Duodenal mucosa (tissue), 2 donors: ENCODE measurements at regions not wholly inside any gene's neighbourhood (a gene's known extent, or its start where the extent isn't known, plus 50 kb on each side); places are given as distances from the start of the nearest gene placed in this dataset.

Source experiments
- H3K27ac ChIP-seq: one replicate; pipeline ENCODE4 v1.7.0; 2013; ENCODE audit warnings: low read depth, low read length
- H3K27me3 ChIP-seq, 2 donors: one replicate each; pipeline ENCODE4 v1.7.0; 2013; ENCODE audit warnings: low read length in 2 of 2, control low read depth in 1 of 2; ENCODE audit not compliant: insufficient read depth in 2 of 2, control insufficient read depth in 1 of 2
- H3K36me3 ChIP-seq, 2 donors: one replicate each; pipeline ENCODE4 v1.7.0; 2013; ENCODE audit warnings: low read length in 2 of 2, control low read depth in 1 of 2; ENCODE audit not compliant: insufficient read depth in 2 of 2, control insufficient read depth in 1 of 2
- H3K4me1 ChIP-seq, 2 donors: one replicate each; pipeline ENCODE4 v1.7.0; 2013; ENCODE audit warnings: low read length in 2 of 2, control low read depth in 1 of 2; ENCODE audit not compliant: insufficient read depth in 2 of 2, control insufficient read depth in 1 of 2
- H3K4me3 ChIP-seq, 2 donors: one replicate each; pipeline ENCODE4 v1.7.0; 2013; ENCODE audit warnings: low read length in 2 of 2, low read depth in 1 of 2
- H3K9ac ChIP-seq, 2 donors: one replicate each; pipeline ENCODE4 v1.7.0; 2013; ENCODE audit warnings: low read length in 2 of 2, low read depth in 1 of 2
- H3K9me3 ChIP-seq, 2 donors: one replicate each; pipeline ENCODE4 v1.7.0; 2013; ENCODE audit warnings: low read length in 2 of 2, control low read depth in 1 of 2; ENCODE audit not compliant: control insufficient read depth in 1 of 2

DNA sequence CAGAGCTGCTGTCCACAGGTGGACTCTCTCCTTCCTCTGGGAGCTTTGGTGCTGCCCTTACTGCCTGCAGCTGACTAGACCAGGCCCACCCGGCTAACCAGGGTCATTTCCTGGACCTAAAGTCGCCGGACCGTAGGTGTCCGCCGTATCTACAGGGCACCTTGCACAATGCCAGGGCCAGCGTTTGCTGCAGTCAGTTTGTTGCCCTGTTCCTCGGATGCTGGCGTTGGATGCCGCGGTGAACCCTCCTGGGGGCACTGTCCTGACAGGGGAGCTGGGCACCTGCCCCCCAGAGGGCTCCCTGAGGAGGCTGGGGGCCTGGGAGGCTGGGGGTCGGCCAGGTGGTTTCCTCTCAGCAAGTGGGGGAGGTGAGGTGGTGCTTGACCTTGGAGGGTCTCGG lies 96.6 kb downstream of the UNCX start:
- Histone ChIP-seq H3K4me1 (no peaks in the 10 kb centered on the region), H3K9ac (no peak overlapping the region), H3K36me3 (no peaks in the 10 kb centered on the region), H3K27ac (no peak overlapping the region), H3K4me3 (no peak overlapping the region), H3K9me3 (no peaks in the 10 kb centered on the region), H3K27me3 (peaks cover 0 to 7% of the 10 kb centered on the region in 2 donors)

DNA sequence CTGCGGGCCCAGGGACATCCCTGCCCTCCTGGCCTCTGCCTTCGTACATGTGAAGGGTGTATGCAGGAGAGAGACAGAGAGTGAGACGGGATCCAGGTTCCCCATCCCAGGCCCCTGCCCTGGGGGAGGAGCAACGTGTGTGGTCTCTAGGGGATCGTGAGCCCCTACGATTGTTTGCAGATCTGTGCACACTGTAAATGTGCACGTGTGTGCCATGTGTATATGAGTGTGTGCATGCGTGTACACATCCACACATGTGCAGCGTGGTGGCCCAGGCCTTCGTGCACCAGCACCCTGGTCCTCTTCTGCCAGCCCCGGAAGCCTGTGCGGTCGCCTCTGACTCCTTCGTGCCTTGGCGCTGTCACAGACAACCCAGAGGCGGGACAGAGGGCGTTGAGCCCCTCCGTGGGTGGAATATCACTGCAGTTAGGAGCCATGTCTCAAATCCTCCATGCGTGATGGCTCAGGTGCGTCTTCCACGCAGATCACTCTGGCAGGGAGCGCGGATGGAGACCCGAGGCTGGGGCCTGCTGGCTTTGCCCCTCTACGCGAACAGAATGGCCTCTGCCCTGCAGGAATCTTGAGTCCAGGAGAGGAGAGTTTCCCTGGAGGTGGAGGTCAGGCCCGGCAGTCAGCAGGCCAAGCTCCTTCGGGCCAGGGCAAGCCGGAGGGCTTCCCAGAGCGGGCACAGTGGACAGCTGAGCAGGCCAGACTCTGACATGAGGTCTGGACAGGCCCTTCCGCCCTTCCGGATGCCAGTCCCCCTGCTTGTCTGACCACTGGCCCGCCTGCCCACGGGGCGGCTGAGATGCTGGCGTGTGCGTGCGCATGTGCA lies 97.5 kb downstream of the UNCX start:
- Histone ChIP-seq H3K27ac (no peak overlapping the region), H3K9me3 (no peaks in the 10 kb centered on the region), H3K4me3 (no peak overlapping the region), H3K9ac (no peak overlapping the region), H3K4me1 (no peaks in the 10 kb centered on the region), H3K27me3 (peaks cover 0 to 7% of the 10 kb centered on the region in 2 donors), H3K36me3 (no peaks in the 10 kb centered on the region)

DNA sequence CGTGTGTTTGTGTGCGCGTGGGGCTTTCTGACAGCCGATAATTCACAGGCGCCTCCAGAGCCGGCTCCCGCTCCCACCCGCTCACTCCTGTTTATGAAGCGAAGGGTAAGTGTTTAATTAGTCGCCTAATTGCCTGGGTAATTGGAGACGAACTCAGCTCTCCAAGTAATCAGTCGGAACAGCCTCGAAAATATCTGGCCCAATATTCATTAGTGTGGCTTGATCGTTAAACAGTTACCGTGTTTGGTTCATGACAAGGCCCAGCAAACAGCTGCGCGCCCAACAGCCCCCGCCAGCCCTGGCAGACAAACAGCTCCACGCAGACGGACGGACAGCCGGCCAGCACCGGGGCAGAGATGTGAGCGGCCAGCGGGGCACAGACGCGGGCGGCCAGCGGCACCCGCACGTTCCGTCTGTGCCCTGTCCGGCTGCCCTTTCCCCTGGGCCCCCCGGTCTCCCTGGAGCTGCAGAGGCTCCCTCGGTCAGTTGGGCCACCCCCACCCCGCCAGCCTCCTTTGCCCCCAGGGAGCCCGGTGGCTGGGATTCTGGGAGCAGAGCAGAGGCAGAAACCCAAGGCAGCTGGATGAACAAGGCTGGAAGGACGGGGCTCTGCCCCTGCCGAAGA lies 98.2 kb downstream of the UNCX start:
- no peak overlapping the region for H3K4me3 ChIP-seq
- no peak overlapping the region for H3K9ac ChIP-seq
- peaks cover 0 to 7% of the 10 kb centered on the region in 2 donors for H3K27me3 ChIP-seq
- no peak overlapping the region for H3K27ac ChIP-seq
- no peaks in the 10 kb centered on the region for H3K4me1 ChIP-seq
- H3K36me3 ChIP-seq, result no peaks in the 10 kb centered on the region
- no peaks in the 10 kb centered on the region for H3K9me3 ChIP-seq

DNA sequence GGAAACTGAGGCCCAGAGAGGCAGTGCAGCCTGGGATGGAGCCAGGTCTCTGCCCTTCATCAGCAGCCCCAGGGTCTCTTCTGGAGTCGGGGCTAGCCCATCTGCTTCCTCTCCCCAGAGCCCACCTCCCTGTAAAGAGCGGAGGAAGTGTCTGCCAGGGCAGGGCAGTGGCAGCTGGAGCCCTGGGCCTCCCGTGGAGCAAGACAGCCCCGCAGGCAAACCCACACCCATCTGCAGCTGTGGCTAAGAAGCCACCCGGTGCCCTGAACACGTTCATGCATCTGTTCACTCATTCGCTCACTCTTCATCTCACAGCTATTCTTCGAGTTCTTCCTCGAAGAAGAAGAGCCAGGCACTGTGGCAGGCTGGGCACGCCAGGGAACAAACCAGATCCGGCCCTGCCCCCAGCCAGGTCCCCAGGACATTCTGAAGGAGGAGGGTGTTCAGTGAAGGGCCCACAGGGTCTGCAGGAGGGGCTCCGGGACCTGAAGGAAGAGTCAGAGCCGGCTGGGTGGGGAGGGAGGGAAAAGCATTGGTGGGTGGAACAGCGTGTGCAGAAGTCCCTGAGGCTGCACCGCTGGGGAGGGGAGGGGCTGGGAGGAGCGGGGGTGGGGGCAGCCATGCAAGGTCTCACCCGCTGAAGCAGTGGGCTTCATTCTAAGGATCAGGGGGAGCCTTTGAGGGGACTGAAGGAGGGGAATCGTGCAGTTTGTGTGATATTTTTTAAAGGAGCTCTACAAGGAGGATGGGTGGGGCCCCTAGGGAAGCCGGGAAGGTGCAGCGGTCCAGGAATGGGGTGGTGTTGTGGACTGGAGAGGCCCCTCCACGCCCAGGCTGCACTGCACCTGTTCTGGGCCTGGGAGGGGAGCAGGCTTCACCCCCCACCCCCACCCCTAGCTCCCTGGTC lies 99.1 kb downstream of the UNCX start:
- Histone ChIP-seq H3K27ac (no peak overlapping the region), H3K4me3 (no peak overlapping the region), H3K36me3 (no peaks in the 10 kb centered on the region), H3K9ac (no peak overlapping the region), H3K9me3 (no peaks in the 10 kb centered on the region), H3K27me3 (peaks cover 0 to 7% of the 10 kb centered on the region in 2 donors), H3K4me1 (no peaks in the 10 kb centered on the region)

DNA sequence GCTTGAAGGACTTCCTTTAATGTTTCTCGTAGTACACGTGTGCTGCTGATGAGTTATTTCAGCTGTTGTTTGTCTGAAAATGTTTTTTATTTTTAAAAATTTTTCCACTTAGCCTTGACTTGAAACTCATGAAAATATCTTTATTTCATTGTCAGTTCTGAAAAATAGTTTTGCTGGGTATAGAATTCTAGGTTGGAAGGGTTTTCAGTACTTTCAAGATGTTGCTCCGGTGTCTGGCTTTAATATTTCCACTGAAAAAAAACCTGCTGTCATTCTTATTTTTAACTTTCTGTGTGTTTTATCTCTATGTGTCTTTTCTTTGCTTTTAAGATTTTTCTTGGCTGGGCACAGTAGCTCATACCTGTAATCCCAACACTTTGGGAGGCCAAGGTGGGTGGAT lies 103.8 kb downstream of the UNCX start:
- Histone ChIP-seq H3K4me1 (no peaks in the 10 kb centered on the region), H3K9me3 (no peaks in the 10 kb centered on the region), H3K36me3 (no peaks in the 10 kb centered on the region), H3K27me3 (peaks cover 0 to 3% of the 10 kb centered on the region in 2 donors), H3K4me3 (no peak overlapping the region), H3K9ac (no peak overlapping the region), H3K27ac (no peak overlapping the region)

DNA sequence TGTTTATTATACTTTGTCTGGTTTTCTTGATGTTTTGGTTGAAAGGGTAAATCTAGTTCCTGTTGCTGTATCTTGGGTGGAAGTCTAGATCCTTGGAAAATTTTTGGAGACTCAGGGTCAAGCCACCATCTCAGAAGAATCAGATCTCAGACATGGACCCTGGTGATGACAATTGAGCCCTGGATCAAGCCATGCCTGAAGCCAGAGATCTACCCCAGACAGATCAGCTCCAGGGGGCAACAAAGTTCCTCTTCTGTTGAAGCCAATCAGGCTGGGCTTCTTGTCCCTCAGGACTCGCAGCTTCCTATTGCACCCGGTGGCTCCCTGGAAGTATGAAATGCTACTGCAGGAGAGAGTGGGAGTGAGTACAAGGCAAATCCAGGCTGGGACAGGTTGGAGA lies 106.9 kb downstream of the UNCX start:
- Histone ChIP-seq H3K4me1 (no peaks in the 10 kb centered on the region), H3K27ac (no peak overlapping the region), H3K36me3 (no peaks in the 10 kb centered on the region), H3K9me3 (no peaks in the 10 kb centered on the region), H3K4me3 (no peak overlapping the region), H3K9ac (no peak overlapping the region), H3K27me3 (no peaks in the 10 kb centered on the region)

DNA sequence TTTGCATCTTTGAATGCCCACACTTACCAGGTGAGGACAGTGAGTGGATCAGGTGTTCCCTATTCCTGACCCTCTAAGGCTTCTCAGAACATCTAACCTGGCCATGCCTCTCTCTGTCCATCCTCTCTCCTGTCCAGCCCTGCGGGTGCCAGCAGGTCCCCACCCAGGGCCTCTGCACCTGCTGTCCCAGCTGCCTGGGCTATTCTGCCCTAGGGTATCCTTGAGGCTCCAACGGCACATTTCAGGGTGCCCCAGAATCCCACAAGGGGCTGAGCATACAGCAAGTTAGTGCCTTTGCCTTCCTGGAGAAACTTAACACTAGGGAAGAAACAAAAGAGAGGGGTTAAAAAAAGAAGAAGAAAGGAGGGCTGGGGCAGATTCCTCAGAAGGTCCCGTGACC lies 107.4 kb downstream of the UNCX start:
- H3K4me3 ChIP-seq, result no peak overlapping the region
- H3K9ac ChIP-seq, result no peak overlapping the region
- H3K27me3 ChIP-seq, result no peaks in the 10 kb centered on the region
- no peak overlapping the region for H3K27ac ChIP-seq
- H3K4me1 ChIP-seq, result no peaks in the 10 kb centered on the region
- H3K9me3 ChIP-seq, result no peaks in the 10 kb centered on the region
- no peaks in the 10 kb centered on the region for H3K36me3 ChIP-seq

DNA sequence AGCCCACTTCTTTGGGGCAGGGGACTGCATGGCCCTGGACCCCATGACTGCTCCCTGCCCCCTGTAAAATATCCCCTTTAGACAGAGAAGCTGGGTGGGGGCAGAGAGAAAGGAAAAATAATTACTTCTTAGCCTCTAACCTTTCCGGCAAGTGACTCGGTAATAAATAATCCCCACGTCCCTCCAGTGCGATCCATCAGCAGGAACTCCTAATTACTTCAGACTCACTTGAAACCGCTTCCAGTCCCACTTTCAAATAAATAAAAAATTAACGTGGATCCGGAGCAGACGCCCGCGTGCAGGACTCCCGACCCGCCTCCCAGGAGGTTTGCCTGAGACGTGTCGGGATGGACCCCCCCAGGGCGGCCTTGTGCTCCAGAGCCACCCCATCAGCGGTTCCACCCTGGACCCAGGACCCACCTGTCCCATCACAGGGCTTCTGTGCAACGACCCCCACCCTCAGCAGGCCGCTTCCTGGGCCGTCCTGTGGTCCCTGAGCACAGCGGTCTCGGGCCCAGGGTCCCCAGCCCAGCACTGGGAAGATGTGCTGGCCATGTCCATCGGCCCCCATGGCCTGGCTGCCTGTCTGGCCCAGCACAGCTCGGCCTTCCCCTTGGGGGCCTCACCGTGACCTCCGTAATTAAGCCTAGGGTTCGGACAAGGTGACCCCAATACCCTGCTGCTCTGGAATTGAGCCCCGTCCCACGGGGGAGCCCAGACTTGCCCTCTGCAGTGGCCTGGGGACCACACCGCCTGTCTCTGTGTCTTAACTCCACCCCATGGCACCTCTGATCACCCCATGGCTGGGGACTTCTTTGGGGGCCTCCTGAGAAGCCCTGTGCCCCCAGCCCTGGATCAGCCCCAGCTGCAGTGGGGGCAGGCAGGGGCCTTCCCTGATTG lies 108.0 kb downstream of the UNCX start:
- H3K36me3 ChIP-seq, result no peaks in the 10 kb centered on the region
- no peak overlapping the region for H3K9ac ChIP-seq
- H3K4me3 ChIP-seq, result no peak overlapping the region
- H3K27ac ChIP-seq, result no peak overlapping the region
- H3K4me1 ChIP-seq, result no peaks in the 10 kb centered on the region
- no peaks in the 10 kb centered on the region for H3K27me3 ChIP-seq
- H3K9me3 ChIP-seq, result no peaks in the 10 kb centered on the region

DNA sequence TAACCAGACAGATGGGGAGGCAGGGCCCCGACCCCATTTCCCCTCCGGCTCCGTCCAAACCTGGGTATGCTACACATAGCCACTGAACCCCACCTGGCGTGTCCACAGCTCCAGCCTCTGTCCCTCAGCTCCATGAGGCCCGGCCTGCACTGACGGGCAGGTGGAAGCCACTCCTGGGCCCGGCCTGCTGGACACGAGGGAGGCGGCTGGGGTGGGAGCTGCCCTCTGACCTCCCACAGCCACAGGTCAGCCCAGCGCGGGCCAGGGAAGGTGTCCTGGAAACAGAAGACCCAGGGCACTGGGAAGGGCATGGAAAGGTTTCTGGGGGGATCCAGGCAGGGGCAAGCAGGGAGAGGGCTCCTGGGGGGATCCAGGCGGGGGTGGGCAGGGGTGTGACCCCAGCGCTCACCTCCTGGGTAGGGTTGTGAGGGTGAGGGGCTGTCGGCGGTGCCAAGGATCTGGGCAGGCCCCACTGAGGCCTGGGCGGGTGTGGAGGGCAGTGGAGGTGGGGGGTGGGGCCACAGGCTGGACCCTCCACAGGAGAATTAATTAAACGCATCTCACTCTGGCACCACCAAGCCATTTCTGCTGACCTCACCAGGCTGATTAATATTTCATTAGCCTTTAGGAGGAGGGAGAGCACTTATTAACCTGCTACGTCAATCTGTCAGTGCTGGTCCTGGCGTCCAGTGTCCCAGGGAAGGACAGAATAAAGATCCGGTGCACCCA lies 108.9 kb downstream of the UNCX start:
- Histone ChIP-seq H3K4me1 (no peaks in the 10 kb centered on the region), H3K9me3 (no peaks in the 10 kb centered on the region), H3K4me3 (no peak overlapping the region), H3K27ac (no peak overlapping the region), H3K27me3 (no peaks in the 10 kb centered on the region), H3K36me3 (no peaks in the 10 kb centered on the region), H3K9ac (no peak overlapping the region)
